NCI-H1105 treated with DMSO at 0.1 percent for 48 hours (cell line): ENCODE measurements at regions not wholly inside any gene's neighbourhood (a gene's known extent, or its start where the extent isn't known, plus 50 kb on each side); places are given as distances from the start of the nearest gene placed in this dataset.

Source experiments
- DNase-seq: peaks from one replicate; lab custom pipeline; 2025; lab: John Stamatoyannopoulos, UW

GRCh38 chr6:6524951-6525350, 63.6 kb upstream of the LY86 start:
- no peak for DNase-seq

- no peak for DNase-seq
Measured at GRCh38 chr6:6525933-6526332, 62.6 kb upstream of the LY86 start.

GRCh38 chr6:6529275-6529674, 59.2 kb upstream of the LY86 start:
- DNase-seq, result no peak

- DNase-seq, result no peak
Measured at GRCh38 chr6:6533176-6533575, 55.3 kb upstream of the LY86 start.

- no peak for DNase-seq
Measured at GRCh38 chr6:6534399-6534798, 54.1 kb upstream of the LY86 start.

- no peak for DNase-seq
Measured at GRCh38 chr6:6537488-6538260, 50.8 kb upstream of the LY86 start.

GRCh38 chr6:6538261-6538660, 50.3 kb upstream of the LY86 start:
- DNase-seq, result no peak
